Liver (tissue), 3 donors: ENCODE measurements at regions not wholly inside any gene's neighbourhood (a gene's known extent, or its start where the extent isn't known, plus 50 kb on each side); places are given as distances from the start of the nearest gene placed in this dataset.

ENCODE experiments used
- CTCF ChIP-seq: fragments of 150-350 bp; IDR thresholded peaks from 2 replicates; pipeline ENCODE4 v1.5.1; 2017; ENCODE audit warnings: improper control_type of control experiment, low read depth, low read length; ENCODE audit not compliant: missing input control
- EGR1 ChIP-seq, 2 donors: IDR thresholded peaks; 2 replicates each; pipeline ENCODE4 v1.6.1; 2016 to 2018; ENCODE audit warnings: antibody characterized with exemption in 2 of 2, low read depth in 2 of 2
- GABPA ChIP-seq, 2 donors: IDR thresholded peaks in 1 of 2; conservative IDR thresholded peaks in 1 of 2; 2 replicates each; pipeline ENCODE4 v1.6.1; 2016; ENCODE audit warnings: antibody characterized with exemption in 2 of 2, mild to moderate bottlenecking in 1 of 2, moderate library complexity in 1 of 2
- JUND ChIP-seq, 2 donors: IDR thresholded peaks; 2 replicates each; pipeline ENCODE4 v1.6.1; 2016; ENCODE audit warnings: antibody characterized with exemption in 2 of 2
- MAX ChIP-seq: IDR thresholded peaks from 2 replicates; pipeline ENCODE4 v1.6.1; 2016; ENCODE audit warnings: antibody characterized with exemption
- RAD21 ChIP-seq, 2 donors: IDR thresholded peaks; 2 replicates each; pipeline ENCODE4 v1.6.1; 2016; ENCODE audit warnings: antibody characterized with exemption in 2 of 2, mild to moderate bottlenecking in 2 of 2
- REST ChIP-seq: IDR thresholded peaks from 2 replicates; pipeline ENCODE4 v1.6.1; 2016; ENCODE audit warnings: antibody characterized with exemption, mild to moderate bottlenecking
- SP1 ChIP-seq: IDR thresholded peaks from 2 replicates; pipeline ENCODE4 v1.6.1; 2018; ENCODE audit warnings: antibody characterized with exemption, mild to moderate bottlenecking
- TAF1 ChIP-seq: conservative IDR thresholded peaks from 2 replicates; pipeline ENCODE4 v1.6.1; 2016; ENCODE audit warnings: antibody characterized with exemption, mild to moderate bottlenecking
- YY1 ChIP-seq: IDR thresholded peaks from 2 replicates; pipeline ENCODE4 v1.6.1; 2016; ENCODE audit warnings: antibody characterized with exemption, mild to moderate bottlenecking
- ZBTB33 ChIP-seq: IDR thresholded peaks from 2 replicates; pipeline ENCODE4 v1.6.1; 2016; ENCODE audit warnings: antibody characterized with exemption
- donor health status: healthy.
- donor health status: healthy.

- TF ChIP-seq RAD21 (IDR thresholded peaks at IDR 0.05) (no peak), CTCF (no peak), SP1 (no peak), REST (no peak), JUND (IDR thresholded peaks at IDR 0.05) (no peak), ZBTB33 (no peak), TAF1 (no peak), YY1 (no peak), EGR1 (IDR thresholded peaks at IDR 0.05; ENCODE audit: low read depth in 2 of 2) (no peak), GABPA (IDR thresholded peaks at IDR 0.05 in 1 of 2, conservative IDR thresholded peaks at IDR 0.05 in 1 of 2) (no peak), MAX (no peak)
Observed at GRCh38 chr4:156217236-156217635, 263.6 kb upstream of the CTSO start.
